H9 (cell line): ENCODE measurements at regions not wholly inside any gene's neighbourhood (a gene's known extent, or its start where the extent isn't known, plus 50 kb on each side); places are given as distances from the start of the nearest gene placed in this dataset.
A peak's percentile ranks its signal among the peaks of the same experiment; 100 is the strongest.

Experiments
- DNase-seq: peaks from one replicate; pipeline ENCODE4 v3.0.0-alpha.2; 2017
- H2AFZ ChIP-seq: one replicate; pipeline ENCODE4 v1.6.1; 2013; ENCODE audit warnings: mild to moderate bottlenecking, low read length, control low read depth, moderate library complexity
- H2AK5ac ChIP-seq: 2 replicates; pipeline ENCODE4 v1.6.1; 2013; ENCODE audit warnings: low read length, control low read depth, mixed read lengths; ENCODE audit not compliant: insufficient read length
- H2BK120ac ChIP-seq: one replicate; pipeline ENCODE4 v1.6.1; 2013; ENCODE audit warnings: low read depth, mild to moderate bottlenecking, low read length, control low read depth, inconsistent platforms; ENCODE audit not compliant: poor library complexity, severe bottlenecking
- H2BK12ac ChIP-seq: 2 replicates; pipeline ENCODE4 v1.6.1; 2013; ENCODE audit warnings: low read length, control low read depth, mixed read lengths, low read depth; ENCODE audit not compliant: insufficient read length
- H2BK15ac ChIP-seq: 2 replicates; pipeline ENCODE4 v1.6.1; 2013; ENCODE audit warnings: low read depth, low read length, control low read depth
- H2BK20ac ChIP-seq: one replicate; pipeline ENCODE4 v1.6.1; 2013; ENCODE audit warnings: low read depth, mild to moderate bottlenecking, low read length, control low read depth, inconsistent platforms; ENCODE audit not compliant: poor library complexity, severe bottlenecking
- H2BK5ac ChIP-seq: 2 replicates; pipeline ENCODE4 v1.6.1; 2013; ENCODE audit warnings: low read length, control low read depth, mixed read lengths; ENCODE audit not compliant: insufficient read length
- H3K14ac ChIP-seq: 2 replicates; pipeline ENCODE4 v1.6.1; 2013; ENCODE audit warnings: low read length, control low read depth; ENCODE audit not compliant: insufficient read depth
- H3K18ac ChIP-seq: 2 replicates; pipeline ENCODE4 v1.6.1; 2013; ENCODE audit warnings: low read depth, mild to moderate bottlenecking, mixed read lengths, low read length, control low read depth; ENCODE audit not compliant: insufficient read length
- H3K23ac ChIP-seq: 2 replicates; pipeline ENCODE4 v1.6.1; 2013; ENCODE audit warnings: low read length, control low read depth, mixed read lengths, low read depth; ENCODE audit not compliant: insufficient read length
- H3K23me2 ChIP-seq: 2 replicates; pipeline ENCODE4 v1.6.1; 2013; ENCODE audit warnings: low read depth, mild to moderate bottlenecking, mixed read lengths, low read length, control low read depth; ENCODE audit not compliant: insufficient read length, poor library complexity, severe bottlenecking
- H3K27ac ChIP-seq: 2 replicates; pipeline ENCODE4 v1.5.1; 2013; ENCODE audit warnings: low read length, control low read depth, mixed read lengths, low read depth; ENCODE audit not compliant: insufficient read length
- H3K27me3 ChIP-seq: 2 replicates; pipeline ENCODE4 v1.6.1; 2013; ENCODE audit warnings: low read length, control low read depth, inconsistent platforms; ENCODE audit not compliant: insufficient read depth
- H3K4ac ChIP-seq: 2 replicates; pipeline ENCODE4 v1.6.1; 2013; ENCODE audit warnings: low read depth, mild to moderate bottlenecking, control low read depth, inconsistent platforms, low read length, moderate library complexity
- H3K4me1 ChIP-seq: 2 replicates; pipeline ENCODE4 v1.6.1; 2013; ENCODE audit warnings: low read length, control low read depth, inconsistent platforms; ENCODE audit not compliant: insufficient read depth
- H3K4me2 ChIP-seq: 2 replicates; pipeline ENCODE4 v1.6.1; 2013; ENCODE audit warnings: low read length, control low read depth, mixed read lengths; ENCODE audit not compliant: insufficient read length, insufficient read depth
- H3K56ac ChIP-seq: 2 replicates; pipeline ENCODE4 v1.6.1; 2013; ENCODE audit warnings: low read depth, mild to moderate bottlenecking, mixed read lengths, low read length, control low read depth; ENCODE audit not compliant: insufficient read length
- H3K79me1 ChIP-seq: 2 replicates; pipeline ENCODE4 v1.6.1; 2013; ENCODE audit warnings: low read depth, mild to moderate bottlenecking, moderate library complexity, low read length, control low read depth, inconsistent platforms; ENCODE audit not compliant: insufficient read depth, poor library complexity, severe bottlenecking
- H3K79me2 ChIP-seq: 2 replicates; pipeline ENCODE4 v1.6.1; 2013; ENCODE audit warnings: low read length, control low read depth, inconsistent platforms; ENCODE audit not compliant: insufficient read depth
- H3K9ac ChIP-seq: 2 replicates; pipeline ENCODE4 v1.6.1; 2013; ENCODE audit warnings: low read length, control low read depth, mixed read lengths; ENCODE audit not compliant: insufficient read length; ENCODE audit errors: extremely low read depth
- H3K9me3 ChIP-seq: one replicate; pipeline ENCODE4 v1.6.1; 2013; ENCODE audit warnings: low read depth, low read length, inconsistent platforms; ENCODE audit not compliant: control insufficient read depth
- H3T11ph ChIP-seq: one replicate; pipeline ENCODE4 v1.6.1; 2013; ENCODE audit warnings: mild to moderate bottlenecking, low read length, control low read depth, inconsistent platforms
- H4K20me1 ChIP-seq: one replicate; pipeline ENCODE4 v1.6.1; 2013; ENCODE audit not compliant: control insufficient read depth, insufficient read length, insufficient read depth
- H4K5ac ChIP-seq: 2 replicates; pipeline ENCODE4 v1.6.1; 2013; ENCODE audit warnings: low read depth, mild to moderate bottlenecking, mixed read lengths, low read length, control low read depth; ENCODE audit not compliant: insufficient read length
- H4K8ac ChIP-seq: replicated peaks from 2 replicates; pipeline ENCODE4 v1.6.1; 2013; ENCODE audit warnings: low read length, control low read depth, mixed read lengths, low read depth; ENCODE audit not compliant: insufficient read length
- H4K91ac ChIP-seq: 2 replicates; pipeline ENCODE4 v1.6.1; 2013; ENCODE audit warnings: low read depth, mild to moderate bottlenecking, moderate library complexity, mixed read lengths, low read length, control low read depth; ENCODE audit not compliant: insufficient read length
- H3K27ac Mint-ChIP-seq, 3 experiments: 2 replicates in 2 of 3; 3 replicates in 1 of 3; pipeline ENCODE4 v1.8.0; 2020 to 2021; ENCODE audit warnings: mixed read lengths in 3 of 3, mild to moderate bottlenecking in 1 of 3, moderate library complexity in 1 of 3
- H3K27me3 Mint-ChIP-seq: 2 replicates; pipeline ENCODE4 v1.8.0; 2021; ENCODE audit warnings: low read depth, mild to moderate bottlenecking, moderate library complexity, mixed read lengths
- H3K36me3 Mint-ChIP-seq, 3 experiments: 2 replicates in 2 of 3; 3 replicates in 1 of 3; pipeline ENCODE4 v1.8.0; 2020 to 2021; ENCODE audit warnings: low read depth in 3 of 3, mixed read lengths in 3 of 3; ENCODE audit not compliant: insufficient read depth in 1 of 3
- H3K4me1 Mint-ChIP-seq, 2 experiments: 2 replicates each; pipeline ENCODE4 v1.8.0; 2020; ENCODE audit warnings: mixed read lengths in 2 of 2
- H3K4me3 Mint-ChIP-seq, 2 experiments: 2 replicates in 1 of 2; 3 replicates in 1 of 2; pipeline ENCODE4 v1.8.0; 2020 to 2021; ENCODE audit warnings: mild to moderate bottlenecking in 2 of 2, mixed read lengths in 2 of 2, moderate library complexity in 1 of 2
- H3K9me3 Mint-ChIP-seq, 2 experiments: 2 replicates in 1 of 2; 3 replicates in 1 of 2; pipeline ENCODE4 v1.8.0; 2020; ENCODE audit warnings: mild to moderate bottlenecking in 2 of 2, mixed read lengths in 2 of 2, moderate library complexity in 1 of 2
- WGBS: extraction: QIAGEN DNeasy Blood & Tissue Kit; methylation state at CpG from one replicate; pipeline ENCODE4 v1.1.7; 2013; ENCODE audit warnings: missing lambda C conversion rate, low lambda C conversion rate, mixed read lengths; ENCODE audit not compliant: insufficient read length; ENCODE audit errors: extremely low coverage; 5-methylcytosine and 5-hydroxymethylcytosine counted together
- TF ChIP-seq, protein P1 (sequence below): fragments of 200-600 bp; sonication (generic); conservative IDR thresholded peaks from 3 replicates; pipeline ENCODE4 v1.8.0; 2021; ENCODE audit warnings: antibody characterized with exemption, mild to moderate bottlenecking

DNA sequence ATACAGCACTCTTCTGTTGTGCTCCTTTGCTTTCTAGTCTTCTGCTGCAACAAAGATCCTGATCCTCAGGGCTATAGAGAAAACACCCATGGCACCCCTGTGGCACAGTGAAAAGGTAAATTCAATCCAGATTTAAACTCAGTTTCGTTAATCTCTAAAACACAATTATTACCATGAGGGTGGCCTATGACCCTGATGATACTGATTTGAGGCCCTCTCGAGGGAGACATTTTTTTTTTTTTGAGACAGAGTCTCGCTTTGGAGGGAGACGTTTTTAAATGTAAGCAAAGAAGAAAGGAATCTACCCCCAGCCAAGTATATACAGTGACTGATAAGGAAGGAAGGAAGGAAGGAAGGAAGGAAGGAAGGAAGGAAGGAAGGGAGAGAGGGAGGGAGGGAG lies 967.8 kb upstream of the DIAPH2 start:
- no peak overlapping the region for H2BK12ac ChIP-seq
- no peak overlapping the region for H2AK5ac ChIP-seq
- no CpG with 5 or more reads among the region's 4 CpGs for WGBS
- H2BK15ac ChIP-seq = no peak overlapping the region
- no peaks in the 10 kb centered on the region for H4K20me1 ChIP-seq
- H3K56ac ChIP-seq = no peak overlapping the region
- DNase-seq = no peak
- no peak overlapping the region for H4K5ac ChIP-seq
- H3K14ac ChIP-seq = no peak overlapping the region
- H3K4ac ChIP-seq = no peak overlapping the region
- no peak overlapping the region for H3K27ac ChIP-seq
- no peak overlapping the region for H2AFZ ChIP-seq
- no peak overlapping the region for H2BK5ac ChIP-seq
- H4K91ac ChIP-seq = no peak overlapping the region
- H3K23ac ChIP-seq = no peak overlapping the region
- Mint-ChIP-seq H3K36me3 (peaks cover 2 to 27% (median 9%) of the 10 kb centered on the region in 3 experiments; a peak in 4 of 7 replicates), H3K9me3 (peaks cover 0 to 18% of the 10 kb centered on the region in 2 experiments; a peak in 3 of 5 replicates), H3K27me3 (no peaks in the 10 kb centered on the region), H3K27ac (peak overlapping the region in 1 of 3 experiments; percentile 92; a peak in 2 of 7 replicates), H3K4me1 (peaks cover 37% of the 10 kb centered on the region in 2 experiments), H3K4me3 (no peak overlapping the region)
- H3K79me1 ChIP-seq = no peaks in the 10 kb centered on the region
- no peaks in the 10 kb centered on the region for H3K9me3 ChIP-seq
- H3K9ac ChIP-seq = no peak overlapping the region
- no peaks in the 10 kb centered on the region for H3K27me3 ChIP-seq
- no peaks in the 10 kb centered on the region for H3K23me2 ChIP-seq
- H3K4me1 ChIP-seq = no peaks in the 10 kb centered on the region; the same call in 1 of the 2 replicates
- no peak overlapping the region for H2BK120ac ChIP-seq
- no peak overlapping the region for H3T11ph ChIP-seq
- no peak overlapping the region for H3K18ac ChIP-seq
- H3K79me2 ChIP-seq = no peaks in the 10 kb centered on the region
- H4K8ac ChIP-seq = no peak overlapping the region
- TF ChIP-seq, protein P1, sequence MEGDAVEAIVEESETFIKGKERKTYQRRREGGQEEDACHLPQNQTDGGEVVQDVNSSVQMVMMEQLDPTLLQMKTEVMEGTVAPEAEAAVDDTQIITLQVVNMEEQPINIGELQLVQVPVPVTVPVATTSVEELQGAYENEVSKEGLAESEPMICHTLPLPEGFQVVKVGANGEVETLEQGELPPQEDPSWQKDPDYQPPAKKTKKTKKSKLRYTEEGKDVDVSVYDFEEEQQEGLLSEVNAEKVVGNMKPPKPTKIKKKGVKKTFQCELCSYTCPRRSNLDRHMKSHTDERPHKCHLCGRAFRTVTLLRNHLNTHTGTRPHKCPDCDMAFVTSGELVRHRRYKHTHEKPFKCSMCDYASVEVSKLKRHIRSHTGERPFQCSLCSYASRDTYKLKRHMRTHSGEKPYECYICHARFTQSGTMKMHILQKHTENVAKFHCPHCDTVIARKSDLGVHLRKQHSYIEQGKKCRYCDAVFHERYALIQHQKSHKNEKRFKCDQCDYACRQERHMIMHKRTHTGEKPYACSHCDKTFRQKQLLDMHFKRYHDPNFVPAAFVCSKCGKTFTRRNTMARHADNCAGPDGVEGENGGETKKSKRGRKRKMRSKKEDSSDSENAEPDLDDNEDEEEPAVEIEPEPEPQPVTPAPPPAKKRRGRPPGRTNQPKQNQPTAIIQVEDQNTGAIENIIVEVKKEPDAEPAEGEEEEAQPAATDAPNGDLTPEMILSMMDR = no peak
- H2BK20ac ChIP-seq = no peak overlapping the region
- H3K4me2 ChIP-seq = no peak overlapping the region
